Motor neuron (in vitro differentiated cells): ENCODE measurements at regions not wholly inside any gene's neighbourhood (a gene's known extent, or its start where the extent isn't known, plus 50 kb on each side); places are given as distances from the start of the nearest gene placed in this dataset.

Experiments used
- ATAC-seq, 8 experiments: fragments of 200-7000 bp; cut with Tn5 transposase; replicated peaks in 6 of 8; 2 replicates each; pipeline ENCODE4 v1.8.0; 2021; ENCODE audit warnings: mild to moderate bottlenecking in 8 of 8, moderate library complexity in 8 of 8
- H3K27ac ChIP-seq, 2 donors: fragments of 250-450 bp; sonication (Bioruptor Pico); 2 replicates each; pipeline ENCODE4 v1.9.0; 2021; ENCODE audit warnings: antibody characterized with exemption in 2 of 2, mild to moderate bottlenecking in 2 of 2, moderate library complexity in 1 of 2
- H3K4me1 ChIP-seq, 2 donors: fragments of 250-450 bp; sonication (Bioruptor Pico); replicated peaks in 1 of 2; 2 replicates each; pipeline ENCODE4 v1.6.1; 2021; ENCODE audit warnings: antibody characterized with exemption in 2 of 2, mild to moderate bottlenecking in 2 of 2, moderate library complexity in 1 of 2
- H3K4me3 ChIP-seq, 5 donors: fragments of 250-450 bp; sonication (Bioruptor Pico); 2 replicates each; pipeline ENCODE4 v1.9.0; 2021; ENCODE audit warnings: antibody characterized with exemption in 5 of 5, mild to moderate bottlenecking in 5 of 5, moderate library complexity in 4 of 5
- WGBS, 10 experiments: fragments of 450-650 bp; shearing (Covaris generic); methylation state at CpG; one replicate each; pipeline ENCODE4 v1.0.0; 2022; 5-methylcytosine and 5-hydroxymethylcytosine counted together
- in situ Hi-C, 9 experiments: fragments of 400-800 bp; cut with MboI; loops; one replicate each; pipeline ENCODE4 v1.15.0; 2021; ENCODE audit warnings: low sequenced_read_pairs in 9 of 9, low pct_unique_long_range_greater_than_20kb in 2 of 9; ENCODE audit not compliant: unreplicated experiment in 9 of 9

DNA sequence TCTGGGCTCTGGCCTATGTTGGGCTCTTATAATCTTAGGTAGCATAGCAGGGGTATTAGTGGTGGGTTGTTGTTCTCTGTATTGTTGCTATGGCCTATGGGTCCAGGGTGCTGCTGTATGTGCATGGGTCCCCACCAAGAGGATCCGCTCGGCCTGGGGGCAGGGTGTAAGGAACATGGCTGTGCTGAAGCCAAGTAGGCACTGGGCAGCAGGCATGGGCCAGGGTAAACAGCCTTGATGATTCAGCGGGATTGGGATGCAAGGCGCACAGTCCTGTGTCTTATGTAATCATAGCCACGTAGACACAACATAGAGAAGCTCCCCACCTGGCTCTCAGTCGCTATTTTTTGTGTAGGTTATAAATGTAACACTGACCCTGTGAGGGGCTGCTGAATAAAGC, 306.9 kb downstream of the ZPLD1 start:
- in situ Hi-C loops = no loop called here
- Histone ChIP-seq H3K27ac (no peak overlapping the region), H3K4me3 (no peak overlapping the region), H3K4me1 (no peaks in the 10 kb centered on the region)
- WGBS, 10 experiments = 30 to 100% (median 85%) methylated on average over 1 to 6 of the region's 6 CpGs; no CpG with 5 or more reads in 2 of the 10 experiments
- no peak for ATAC-seq

DNA sequence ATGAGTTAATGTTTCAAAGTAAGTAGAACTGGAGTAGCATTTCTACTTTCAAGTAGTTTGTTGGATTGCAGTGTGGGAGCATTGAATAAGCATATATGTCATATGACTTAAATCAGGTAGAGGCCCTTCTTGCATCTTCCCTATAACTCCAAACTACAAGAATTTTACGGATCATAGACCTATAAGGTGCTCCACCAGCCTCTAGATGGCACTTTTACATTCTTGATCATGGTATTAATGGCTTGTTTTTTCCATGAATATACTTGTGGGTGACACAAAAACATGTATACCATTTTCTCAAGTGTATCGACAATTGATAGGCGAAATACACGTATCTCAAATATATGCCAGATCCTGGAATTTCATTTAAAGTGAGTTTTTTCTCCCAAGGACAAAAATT, 311.1 kb downstream of the ZPLD1 start:
- no peak overlapping the region for H3K4me3 ChIP-seq
- 6 to 100% (median 69%) methylated on average over 1 to 4 of the region's 4 CpGs; no CpG with 5 or more reads in 1 of the 10 experiments for WGBS, 10 experiments
- no peaks in the 10 kb centered on the region for H3K4me1 ChIP-seq
- peak in 2 of 8 experiments; percentile 24 to 54 for ATAC-seq
- H3K27ac ChIP-seq = no peak overlapping the region
- in situ Hi-C loops = no loop called here

DNA sequence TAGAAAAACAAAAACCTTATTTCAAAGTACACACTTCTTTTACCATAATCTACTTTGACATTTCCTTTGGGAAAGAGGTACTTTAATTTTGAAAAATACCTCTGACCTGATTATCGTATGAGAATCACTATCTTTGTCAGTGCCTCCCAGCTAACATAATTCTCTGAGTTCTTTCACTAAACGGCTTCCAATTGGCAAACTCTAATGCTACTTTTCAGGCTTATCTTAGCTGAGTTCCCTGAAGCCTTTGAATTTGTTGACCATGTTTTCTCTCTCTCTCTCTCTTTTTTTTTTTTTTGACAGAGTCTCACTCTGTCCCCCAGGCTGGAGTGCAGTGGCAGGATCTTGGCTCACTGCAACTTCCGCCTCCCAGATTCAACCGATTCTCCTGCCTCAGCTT, 312.8 kb downstream of the ZPLD1 start:
- H3K4me1 ChIP-seq = no peaks in the 10 kb centered on the region
- no peak overlapping the region for H3K4me3 ChIP-seq
- WGBS, 10 experiments = 33 to 100% (median 91%) methylated on average over 1 to 4 of the region's 4 CpGs
- no peak for ATAC-seq
- in situ Hi-C loops = no loop called here
- H3K27ac ChIP-seq = no peak overlapping the region

DNA sequence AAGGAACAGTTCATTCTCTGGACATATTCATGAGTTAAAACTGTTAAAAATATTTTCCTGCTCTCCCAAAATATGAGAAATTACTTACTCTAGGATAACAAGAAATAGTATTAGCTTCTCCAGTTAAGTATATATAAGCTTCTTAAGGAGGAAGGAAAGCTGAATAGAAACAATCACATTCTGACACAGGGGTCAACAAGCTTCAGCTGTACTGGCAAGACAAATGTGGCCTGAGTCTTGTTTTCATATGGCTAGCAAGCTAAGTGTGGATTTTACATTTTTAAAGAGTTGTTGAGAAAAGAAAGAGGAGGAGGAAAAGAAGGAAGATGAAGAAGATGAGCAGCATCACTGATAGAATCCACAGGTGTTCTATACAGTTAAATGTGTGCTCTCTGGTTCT, 313.8 kb downstream of the ZPLD1 start:
- Histone ChIP-seq H3K4me3 (no peak overlapping the region), H3K27ac (no peak overlapping the region), H3K4me1 (no peaks in the 10 kb centered on the region)
- no peak for ATAC-seq
- in situ Hi-C loops = no loop called here

DNA sequence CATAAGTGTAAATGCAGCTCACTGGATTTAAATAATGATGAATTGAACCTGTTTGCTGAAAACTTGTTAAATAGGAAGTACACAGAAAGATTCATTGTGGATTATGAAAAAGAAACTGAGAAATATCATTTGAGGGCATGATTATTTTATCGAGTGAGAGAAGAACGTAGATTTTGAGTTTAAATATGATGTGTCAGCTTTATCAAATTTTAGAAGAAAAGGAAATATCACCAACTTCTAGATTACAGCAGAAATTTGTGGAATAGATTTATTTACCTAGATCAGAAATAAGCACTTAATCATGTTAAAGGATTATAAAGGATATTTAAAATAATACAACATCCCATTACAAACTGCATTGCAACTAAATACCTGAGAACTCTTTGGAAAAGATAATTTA, 315.5 kb downstream of the ZPLD1 start:
- ATAC-seq = no peak
- WGBS, 10 experiments = 50 to 100% (median 88%) methylated on average over 1 to 2 of the region's 2 CpGs; no CpG with 5 or more reads in 1 of the 10 experiments
- Histone ChIP-seq H3K4me1 (no peaks in the 10 kb centered on the region), H3K4me3 (no peak overlapping the region), H3K27ac (no peak overlapping the region)
- in situ Hi-C loops = no loop called here

DNA sequence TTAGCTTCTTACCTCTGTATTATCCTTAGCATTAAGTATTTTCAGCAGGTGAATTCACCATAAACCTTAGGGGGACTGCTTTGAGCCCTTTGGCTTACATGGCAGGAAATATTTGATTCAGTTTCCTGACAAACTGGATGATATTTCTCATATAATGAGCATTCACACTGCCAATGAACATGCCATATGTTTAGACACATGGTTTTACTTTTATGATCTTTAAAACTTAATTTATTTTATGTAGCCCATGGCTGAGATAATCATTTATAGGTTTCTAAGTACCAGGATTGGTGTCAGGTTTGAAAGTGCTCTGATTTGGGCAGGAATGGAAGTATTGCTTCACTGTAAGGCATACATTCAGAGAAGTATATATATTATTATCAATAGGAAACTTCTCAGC, 319.1 kb downstream of the ZPLD1 start:
- Histone ChIP-seq H3K4me1 (peaks cover 0 to 11% of the 10 kb centered on the region in 2 donors), H3K27ac (no peak overlapping the region), H3K4me3 (no peak overlapping the region)
- in situ Hi-C loops = no loop called here
- no peak for ATAC-seq

DNA sequence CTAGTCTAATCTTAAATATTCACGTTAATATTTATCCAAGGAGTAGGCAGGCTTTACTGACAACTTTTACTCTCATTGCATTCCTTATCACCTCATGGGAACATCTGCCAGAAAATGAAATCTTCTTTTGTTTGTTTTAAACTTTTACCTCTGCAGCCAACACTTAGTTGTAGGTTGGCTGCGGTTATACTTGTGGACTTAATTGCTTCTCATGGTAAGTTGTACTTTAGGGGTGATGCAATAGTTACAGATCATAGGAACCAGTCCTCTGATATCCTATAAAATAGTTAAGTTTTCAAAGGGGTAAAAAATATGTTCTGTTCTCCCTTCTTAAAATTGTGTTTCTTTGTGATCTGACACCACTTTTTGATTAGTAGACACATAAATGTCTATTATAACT, 321.9 kb downstream of the ZPLD1 start:
- in situ Hi-C loops = no loop called here
- H3K4me1 ChIP-seq = peaks cover 0 to 11% of the 10 kb centered on the region in 2 donors
- H3K27ac ChIP-seq = no peak overlapping the region
- 10 to 100% (median 97%) methylated on average over 1 to 2 of the region's 2 CpGs for WGBS, 10 experiments
- no peak for ATAC-seq
- H3K4me3 ChIP-seq = no peak overlapping the region

DNA sequence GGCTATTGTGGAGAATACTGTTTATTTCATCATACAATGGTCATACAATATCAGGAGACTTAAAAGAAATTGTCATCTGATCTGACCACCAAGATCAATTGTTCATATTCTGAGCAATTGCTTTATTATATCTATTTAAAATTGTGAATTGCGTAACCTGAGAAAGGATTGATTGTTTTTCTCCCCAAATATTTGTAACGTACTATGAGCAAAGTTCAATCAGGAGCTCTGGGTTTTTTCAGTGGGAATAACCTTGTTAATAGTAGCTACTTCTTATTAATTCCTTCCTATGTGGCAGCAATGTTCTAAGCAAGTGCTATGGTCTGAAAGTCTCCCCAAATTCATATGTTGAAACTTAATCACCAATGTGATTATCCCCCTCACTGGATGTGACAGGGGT, 323.1 kb downstream of the ZPLD1 start:
- H3K4me1 ChIP-seq = peaks cover 0 to 11% of the 10 kb centered on the region in 2 donors
- H3K27ac ChIP-seq = no peak overlapping the region
- no peak overlapping the region for H3K4me3 ChIP-seq
- no peak for ATAC-seq
- WGBS, 10 experiments = 7 to 100% (median 90%) methylated on average over 1 to 2 of the region's 2 CpGs; no CpG with 5 or more reads in 2 of the 10 experiments
- in situ Hi-C loops = no loop called here

DNA sequence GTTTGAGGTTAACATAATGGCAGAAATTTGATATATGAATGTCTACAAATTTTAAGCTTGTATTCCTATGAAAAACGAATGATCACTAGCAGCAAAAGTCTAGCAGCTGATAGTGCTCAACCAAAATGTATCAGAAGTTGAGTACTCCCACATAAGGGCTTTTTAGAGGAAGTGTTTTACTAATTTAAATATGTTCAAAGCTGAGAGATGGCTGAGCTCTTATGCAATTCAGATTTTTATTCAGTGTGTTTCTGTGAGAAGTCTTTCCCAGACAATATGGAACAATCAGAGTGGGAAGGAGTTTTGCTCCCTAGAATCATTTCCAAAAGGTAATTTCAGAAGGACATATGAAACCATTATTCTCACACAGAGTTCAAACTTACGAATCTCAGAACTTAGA, 327.0 kb downstream of the ZPLD1 start:
- WGBS, 10 experiments = 20 to 82% (median 64%) methylated on average over 1 to 2 of the region's 2 CpGs; no CpG with 5 or more reads in 1 of the 10 experiments
- Histone ChIP-seq H3K4me3 (no peak overlapping the region), H3K27ac (no peak overlapping the region), H3K4me1 (peaks cover 0 to 11% of the 10 kb centered on the region in 2 donors)
- in situ Hi-C loops = no loop called here
- peak in 3 of 8 experiments; percentile 55 to 67 (median 62) for ATAC-seq

DNA sequence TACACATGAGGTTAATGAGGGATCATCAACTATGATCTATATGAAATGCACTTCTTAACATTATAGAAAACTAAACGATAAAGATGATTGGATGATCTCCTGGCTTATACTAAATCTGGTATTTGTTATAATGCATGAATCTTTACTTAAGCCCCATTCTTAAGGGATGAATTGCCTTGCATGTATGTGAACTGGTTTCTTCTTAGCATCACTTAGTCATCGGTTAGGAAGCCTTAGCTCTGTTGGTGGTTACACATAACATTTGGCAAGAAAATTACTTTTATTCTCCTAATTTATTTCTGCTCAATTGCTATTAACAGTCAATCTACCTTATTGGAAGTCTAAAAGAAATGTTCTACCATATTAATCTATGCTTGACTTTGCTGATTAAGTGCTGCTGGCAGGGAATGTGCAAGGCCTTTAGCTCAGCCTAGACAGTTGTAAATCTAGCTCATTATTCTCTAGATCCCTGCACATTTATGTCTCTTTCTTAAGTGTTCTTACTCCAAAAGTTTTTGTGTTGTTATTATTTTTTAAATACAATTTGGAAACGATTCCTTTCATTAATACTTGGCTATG, 356.0 kb downstream of the ZPLD1 start:
- ATAC-seq = peak in 2 of 8 experiments; percentile 69 to 82
- in situ Hi-C loops = no loop called here
- peaks cover 0 to 5% of the 10 kb centered on the region in 2 donors for H3K4me1 ChIP-seq
- no peak overlapping the region for H3K27ac ChIP-seq
- no peak overlapping the region for H3K4me3 ChIP-seq
- 4 to 91% (median 69%) methylated on average over 1 to 3 of the region's 3 CpGs for WGBS, 10 experiments

DNA sequence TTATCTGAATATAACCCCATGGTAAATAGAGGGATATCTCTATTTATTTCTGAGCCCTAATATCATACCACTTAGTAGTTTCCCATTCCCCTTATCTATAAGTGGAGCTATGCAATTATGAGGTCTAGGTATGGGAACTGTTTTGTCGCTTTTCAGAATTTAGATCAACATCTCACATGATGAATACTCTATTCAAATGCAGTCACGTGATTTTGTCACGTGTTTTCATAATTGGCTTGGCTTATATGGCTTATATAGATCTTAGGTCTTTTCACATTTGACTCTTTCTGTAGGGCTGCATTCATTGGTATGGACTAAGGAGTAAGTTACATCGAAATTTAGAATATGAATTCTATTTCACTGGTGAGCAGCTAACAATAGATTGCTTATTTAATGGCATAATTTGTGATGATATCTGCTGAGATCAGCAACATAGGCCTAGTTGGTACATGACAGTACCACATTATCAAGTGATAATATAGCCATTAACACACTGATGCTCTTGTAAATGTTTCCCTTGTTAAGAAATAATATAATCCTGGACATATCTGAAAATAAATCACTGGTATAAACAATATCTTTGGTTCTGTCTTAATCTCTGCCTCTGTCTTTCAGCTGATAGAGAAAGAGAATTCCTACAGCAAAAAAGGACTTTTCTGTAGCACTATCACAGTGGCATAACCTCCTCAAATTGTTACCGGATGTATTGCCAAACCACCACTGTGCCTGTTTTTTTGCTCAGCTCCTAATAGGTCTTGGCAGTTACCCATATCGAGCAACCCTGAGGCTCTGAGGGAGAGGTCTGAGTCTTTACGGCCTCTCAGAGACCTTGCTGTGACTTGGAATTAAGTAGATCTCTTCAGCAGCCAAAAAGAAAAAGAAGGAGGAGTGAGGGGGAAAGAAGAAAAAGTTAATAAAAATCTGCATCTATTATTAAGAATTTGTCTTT, 357.1 kb downstream of the ZPLD1 start:
- Histone ChIP-seq H3K4me1 (peaks cover 0 to 14% of the 10 kb centered on the region in 2 donors), H3K4me3 (no peak overlapping the region), H3K27ac (no peak overlapping the region)
- in situ Hi-C loops = no loop called here
- WGBS, 10 experiments = 20 to 76% (median 64%) methylated on average over 3 to 7 of the region's 7 CpGs
- ATAC-seq = peak in 2 of 8 experiments; percentile 32 to 53

DNA sequence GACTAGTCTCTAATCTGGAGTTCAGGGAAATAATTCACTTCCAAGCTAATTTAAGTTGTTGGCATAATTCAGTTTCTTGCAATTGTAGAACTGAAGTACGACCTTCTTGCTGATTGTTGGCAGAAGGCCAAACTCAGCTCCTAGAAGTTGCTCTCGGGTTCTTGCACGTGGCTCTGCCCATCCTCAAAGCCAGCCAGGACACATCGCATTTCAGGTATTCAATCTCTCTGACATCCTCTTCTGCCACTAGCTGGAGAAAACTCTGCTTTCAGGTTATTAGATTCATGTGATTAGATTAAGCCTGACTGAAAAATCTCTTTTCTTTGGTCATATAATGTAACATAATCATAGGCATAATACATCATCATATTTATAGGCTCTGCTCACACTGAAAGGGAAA, 362.0 kb downstream of the ZPLD1 start:
- Histone ChIP-seq H3K27ac (no peak overlapping the region), H3K4me1 (peaks cover 0 to 14% of the 10 kb centered on the region in 2 donors), H3K4me3 (no peak overlapping the region)
- 27 to 76% (median 60%) methylated on average over 2 to 4 of the region's 4 CpGs; no CpG with 5 or more reads in 4 of the 10 experiments for WGBS, 10 experiments
- in situ Hi-C loops = no loop called here
- peak in 3 of 8 experiments; percentile 6 to 85 (median 44) for ATAC-seq

DNA sequence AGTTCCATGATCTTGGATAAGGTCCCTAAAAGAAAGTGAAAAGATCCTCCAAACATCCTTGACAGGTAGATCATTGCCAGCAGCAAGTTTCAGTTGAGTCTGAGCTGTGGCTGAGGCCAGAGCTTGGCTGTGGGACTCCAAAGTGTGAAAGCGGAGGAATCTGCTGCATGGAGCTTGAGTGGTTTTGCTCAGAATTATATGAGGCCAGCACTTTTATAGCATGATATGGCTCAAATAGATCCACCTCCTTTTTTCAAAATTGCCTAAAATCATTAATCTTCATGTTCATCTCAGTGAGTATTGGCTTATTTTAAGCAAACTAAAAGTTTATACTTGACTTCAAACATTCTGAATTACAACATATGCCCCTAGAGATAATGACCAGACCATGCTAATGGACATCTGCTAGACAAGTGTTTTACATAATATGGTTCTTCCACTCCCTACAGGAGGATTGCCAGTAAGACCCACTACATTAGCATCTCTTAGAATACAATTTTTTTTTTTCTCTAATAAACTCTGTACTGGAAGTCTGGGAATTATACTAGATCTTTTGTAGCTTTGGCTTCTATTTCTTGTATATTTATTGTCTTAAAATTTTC, 368.1 kb downstream of the ZPLD1 start:
- in situ Hi-C loops = no loop called here
- H3K4me1 ChIP-seq = no peaks in the 10 kb centered on the region
- peak in 3 of 8 experiments; percentile 97 to 99 (median 98) for ATAC-seq
- no peak overlapping the region for H3K4me3 ChIP-seq
- 43 to 100% (median 92%) methylated on average over 1 of the region's 1 CpG; no CpG with 5 or more reads in 4 of the 10 experiments for WGBS, 10 experiments
- H3K27ac ChIP-seq = no peak overlapping the region
